GM12865 (cell line): ENCODE measurements at regions not wholly inside any gene's neighbourhood (a gene's known extent, or its start where the extent isn't known, plus 50 kb on each side); places are given as distances from the start of the nearest gene placed in this dataset.

Experiments
- DNase-seq: peaks from one replicate; pipeline ENCODE4 v3.0.0; 2010; ENCODE audit warnings: low read depth
- H3K4me3 ChIP-seq: 2 replicates; pipeline ENCODE4 v1.5.1; 2011; ENCODE audit warnings: mild to moderate bottlenecking, low read depth, low read length, control low read depth
- CTCF ChIP-seq: IDR thresholded peaks from 2 replicates; pipeline ENCODE4 v1.5.1; 2011; ENCODE audit warnings: low read length, control low read depth, low read depth, inconsistent platforms; ENCODE audit not compliant: insufficient read depth; ENCODE audit errors: missing control alignments

GRCh38 chr5:86075139-86075538, 542.6 kb upstream of the COX7C start:
- no peak for DNase-seq
- H3K4me3 ChIP-seq: no peak overlapping the region
- TF ChIP-seq CTCF: no peak

- no peak overlapping the region for H3K4me3 ChIP-seq
- DNase-seq: no peak
- TF ChIP-seq CTCF: no peak
These were observed 522.6 kb upstream of the COX7C start for GRCh38 chr5:86095092-86095491.

GRCh38 chr5:86101966-86102365, 515.8 kb upstream of the COX7C start:
- DNase-seq: no peak
- TF ChIP-seq CTCF: no peak
- no peak overlapping the region for H3K4me3 ChIP-seq

GRCh38 chr5:86108825-86109224, 508.9 kb upstream of the COX7C start:
- DNase-seq: no peak
- no peak overlapping the region for H3K4me3 ChIP-seq
- TF ChIP-seq CTCF: no peak

GRCh38 chr5:86112249-86112648, 505.5 kb upstream of the COX7C start:
- no peak for TF ChIP-seq CTCF
- DNase-seq: no peak

GRCh38 chr5:86115164-86115563, 502.6 kb upstream of the COX7C start:
- H3K4me3 ChIP-seq: no peak overlapping the region
- DNase-seq: no peak
- TF ChIP-seq CTCF: no peak

More at GRCh38 chr5:86112249-86112648, 505.5 kb upstream of the COX7C start:
- H3K4me3 ChIP-seq: no peak overlapping the region

GRCh38 chr5:86118542-86118941, 499.2 kb upstream of the COX7C start:
- H3K4me3 ChIP-seq: no peak overlapping the region
- peak; percentile 16 for TF ChIP-seq CTCF
- peak; percentile 1 for DNase-seq
